HG03378 (cell line): ENCODE measurements at regions not wholly inside any gene's neighbourhood (a gene's known extent, or its start where the extent isn't known, plus 50 kb on each side); places are given as distances from the start of the nearest gene placed in this dataset.
"Not testable (repeated sequence)": the region's sequence is repeated elsewhere in the genome, so short reads cannot be mapped to it uniquely, and the experiment has no call there.

ENCODE experiments used
- ATAC-seq: cut with Tn5 transposase; IDR thresholded peaks from one replicate; pipeline ENCODE4 v1.9.1; 2021; ENCODE audit warnings: mild to moderate bottlenecking, moderate library complexity; ENCODE audit not compliant: unreplicated experiment

- ATAC-seq: no peak
Measured at GRCh38 chr13:50650592-50651504, 192.6 kb downstream of the DLEU7 start.

- no peak for ATAC-seq
Measured at GRCh38 chr13:50651922-50652321, 191.6 kb downstream of the DLEU7 start.

- ATAC-seq: no peak
Measured at GRCh38 chr13:50654331-50654730, 189.2 kb downstream of the DLEU7 start.

GRCh38 chr13:50661881-50662280 lies 181.6 kb downstream of the DLEU7 start:
- not testable (repeated sequence) for ATAC-seq

GRCh38 chr13:50664951-50665350 lies 178.5 kb downstream of the DLEU7 start:
- no peak for ATAC-seq

GRCh38 chr13:50668049-50668448 lies 175.4 kb downstream of the DLEU7 start:
- no peak for ATAC-seq

GRCh38 chr13:50668691-50669271 lies 174.7 kb downstream of the DLEU7 start:
- ATAC-seq: no peak

- no peak for ATAC-seq
Measured at GRCh38 chr13:50670272-50670671, 173.2 kb downstream of the DLEU7 start.

- no peak for ATAC-seq
Measured at GRCh38 chr13:50670847-50671496, 172.5 kb downstream of the DLEU7 start.

- ATAC-seq: no peak
Measured at GRCh38 chr13:50671497-50671850, 172.0 kb downstream of the DLEU7 start.

GRCh38 chr13:50672025-50672424 lies 171.5 kb downstream of the DLEU7 start:
- ATAC-seq: no peak

- ATAC-seq: no peak
Measured at GRCh38 chr13:50675651-50676050, 167.8 kb downstream of the DLEU7 start.

GRCh38 chr13:50676602-50677001 lies 166.9 kb downstream of the DLEU7 start:
- no peak for ATAC-seq

- ATAC-seq: no peak
Measured at GRCh38 chr13:50677258-50677657, 166.2 kb downstream of the DLEU7 start.

- no peak for ATAC-seq
Measured at GRCh38 chr13:50677687-50678463, 165.6 kb downstream of the DLEU7 start.

GRCh38 chr13:50678464-50679162 lies 164.9 kb downstream of the DLEU7 start:
- ATAC-seq: no peak

- ATAC-seq: no peak
Measured at GRCh38 chr13:50679321-50679720, 164.2 kb downstream of the DLEU7 start.

- no peak for ATAC-seq
Measured at GRCh38 chr13:50682002-50682401, 161.5 kb downstream of the DLEU7 start.

GRCh38 chr13:50682966-50683365 lies 160.5 kb downstream of the DLEU7 start:
- no peak for ATAC-seq

GRCh38 chr13:50684366-50684765 lies 159.1 kb downstream of the DLEU7 start:
- no peak for ATAC-seq

GRCh38 chr13:50685491-50685890 lies 158.0 kb downstream of the DLEU7 start:
- ATAC-seq: no peak
